ENCODE measurements at regions not wholly inside any gene's neighbourhood (a gene's known extent, or its start where the extent isn't known, plus 50 kb on each side); places are given as distances from the start of the nearest gene placed in this dataset.

- no peak for ATAC-seq (ENCODE audit: low FRiP score)
- TF ChIP-seq CTCF (IDR thresholded peaks at IDR 0.05) = no peak
- no peak for DNase-seq (ENCODE audit: low spot score)
These were observed 394.6 kb upstream of the RORA start for GRCh38 chr15:61623746-61624145.

- no peak for DNase-seq (ENCODE audit: low spot score)
- TF ChIP-seq CTCF (IDR thresholded peaks at IDR 0.05) = no peak
- no peak for ATAC-seq (ENCODE audit: low FRiP score)
These were observed 392.8 kb upstream of the RORA start for GRCh38 chr15:61621865-61622264.

- DNase-seq (ENCODE audit: low spot score) (no peak), ATAC-seq (ENCODE audit: low FRiP score) (no peak)
- no peak for TF ChIP-seq CTCF (IDR thresholded peaks at IDR 0.05)
These were observed 392.0 kb upstream of the RORA start for GRCh38 chr15:61621146-61621545.

- no peak for TF ChIP-seq CTCF (IDR thresholded peaks at IDR 0.05)
- ATAC-seq (ENCODE audit: low FRiP score) (no peak), DNase-seq (ENCODE audit: low spot score) (no peak)
These were observed 391.0 kb upstream of the RORA start for GRCh38 chr15:61620151-61620550.

- DNase-seq (ENCODE audit: low spot score) (no peak), ATAC-seq (ENCODE audit: low FRiP score) (no peak)
- TF ChIP-seq CTCF (IDR thresholded peaks at IDR 0.05) = no peak
These were observed 384.6 kb upstream of the RORA start for GRCh38 chr15:61613729-61614128.

GRCh38 chr15:61613138-61613537 lies 384.0 kb upstream of the RORA start:
- ATAC-seq (ENCODE audit: low FRiP score) (no peak), DNase-seq (ENCODE audit: low spot score) (no peak)

GRCh38 chr15:61612111-61612510 lies 383.0 kb upstream of the RORA start:
- no peak for ATAC-seq (ENCODE audit: low FRiP score)
- TF ChIP-seq CTCF (IDR thresholded peaks at IDR 0.05) = no peak

More at GRCh38 chr15:61613138-61613537, 384.0 kb upstream of the RORA start:
- no peak for TF ChIP-seq CTCF (IDR thresholded peaks at IDR 0.05)

More at GRCh38 chr15:61612111-61612510, 383.0 kb upstream of the RORA start:
- no peak for DNase-seq (ENCODE audit: low spot score)
